ENCODE measurements at regions not wholly inside any gene's neighbourhood (a gene's known extent, or its start where the extent isn't known, plus 50 kb on each side); places are given as distances from the start of the nearest gene placed in this dataset.

- peaks cover 0 to 24% (median 12%) of the 10 kb centered on the region in 4 donors for H3K4me1 ChIP-seq
- H3K36me3 ChIP-seq = no peaks in the 10 kb centered on the region
- intact Hi-C loops (cut with DNase I) = no loop called here
- TF ChIP-seq POLR2AphosphoS5 (IDR thresholded peaks at IDR 0.05) = no peak
- no peak for TF ChIP-seq EP300 (IDR thresholded peaks at IDR 0.05)
- TF ChIP-seq CTCF (IDR thresholded peaks at IDR 0.05) = no peak
- no peak for TF ChIP-seq POLR2A (IDR thresholded peaks at IDR 0.05; ENCODE audit: low read depth)
- no peaks in the 10 kb centered on the region for H3K9me3 ChIP-seq
- WGBS = 21% methylated on average over 1 of the region's 1 CpG
- no peaks in the 10 kb centered on the region for H3K27me3 ChIP-seq
- no peak for DNase-seq (ENCODE audit: extremely low spot score)
- H3K27ac ChIP-seq (replicated peaks in 1 of 4) = no peak overlapping the region
- no peak overlapping the region for H3K4me3 ChIP-seq
Measured at GRCh38 chr5:97628031-97628430, 445.0 kb upstream of the RIOK2 start.

GRCh38 chr5:97628807-97629206 lies 445.8 kb upstream of the RIOK2 start:
- H3K36me3 ChIP-seq = no peaks in the 10 kb centered on the region
- peak overlapping the region in 2 of 4 donors; percentile 17 to 18 for H3K27ac ChIP-seq (replicated peaks in 1 of 4)
- no peaks in the 10 kb centered on the region for H3K9me3 ChIP-seq
- WGBS = 76% methylated on average over 3 of the region's 3 CpGs
- TF ChIP-seq POLR2A (IDR thresholded peaks at IDR 0.05; ENCODE audit: low read depth) (no peak), EP300 (IDR thresholded peaks at IDR 0.05) (no peak), CTCF (IDR thresholded peaks at IDR 0.05) (no peak), POLR2AphosphoS5 (IDR thresholded peaks at IDR 0.05) (no peak)
- peaks cover 0 to 24% (median 12%) of the 10 kb centered on the region in 4 donors for H3K4me1 ChIP-seq
- no peak overlapping the region for H3K4me3 ChIP-seq
- no peaks in the 10 kb centered on the region for H3K27me3 ChIP-seq
- intact Hi-C loops (cut with DNase I) = no loop called here
- DNase-seq (ENCODE audit: extremely low spot score) = no peak

GRCh38 chr5:97629276-97629675 lies 446.2 kb upstream of the RIOK2 start:
- DNase-seq (ENCODE audit: extremely low spot score) = no peak
- Histone ChIP-seq H3K27me3 (no peaks in the 10 kb centered on the region), H3K4me1 (peaks cover 0 to 24% (median 12%) of the 10 kb centered on the region in 4 donors), H3K36me3 (no peaks in the 10 kb centered on the region), H3K9me3 (no peaks in the 10 kb centered on the region), H3K27ac (replicated peaks in 1 of 4) (peak overlapping the region in 2 of 4 donors; percentile 17 to 18), H3K4me3 (no peak overlapping the region)
- TF ChIP-seq POLR2AphosphoS5 (IDR thresholded peaks at IDR 0.05) = peak in 1 of 2 donors; percentile 13
- TF ChIP-seq EP300 (IDR thresholded peaks at IDR 0.05) = no peak
- WGBS = 42% methylated on average over 4 of the region's 4 CpGs
- intact Hi-C loops (cut with DNase I) = no loop called here

GRCh38 chr5:97635553-97635952 lies 452.5 kb upstream of the RIOK2 start:
- Histone ChIP-seq H3K4me1 (no peaks in the 10 kb centered on the region), H3K27ac (replicated peaks in 1 of 4) (no peak overlapping the region), H3K36me3 (no peaks in the 10 kb centered on the region), H3K9me3 (no peaks in the 10 kb centered on the region), H3K27me3 (no peaks in the 10 kb centered on the region), H3K4me3 (no peak overlapping the region)
- TF ChIP-seq POLR2A (IDR thresholded peaks at IDR 0.05; ENCODE audit: low read depth) = no peak
- TF ChIP-seq EP300 (IDR thresholded peaks at IDR 0.05) = no peak
- TF ChIP-seq CTCF (IDR thresholded peaks at IDR 0.05) = no peak
- TF ChIP-seq POLR2AphosphoS5 (IDR thresholded peaks at IDR 0.05) = no peak
- DNase-seq (ENCODE audit: extremely low spot score) = no peak
- intact Hi-C loops (cut with DNase I) = no loop called here
- WGBS = 76% methylated on average over 2 of the region's 2 CpGs

- Histone ChIP-seq H3K36me3 (no peaks in the 10 kb centered on the region), H3K27ac (replicated peaks in 1 of 4) (no peak overlapping the region), H3K9me3 (no peaks in the 10 kb centered on the region), H3K4me3 (no peak overlapping the region), H3K4me1 (no peaks in the 10 kb centered on the region), H3K27me3 (no peaks in the 10 kb centered on the region)
- DNase-seq (ENCODE audit: extremely low spot score) = no peak
- intact Hi-C loops (cut with DNase I) = no loop called here
- 90% methylated on average over 4 of the region's 4 CpGs for WGBS
- TF ChIP-seq EP300 (IDR thresholded peaks at IDR 0.05) = no peak
- no peak for TF ChIP-seq POLR2A (IDR thresholded peaks at IDR 0.05; ENCODE audit: low read depth)
- TF ChIP-seq POLR2AphosphoS5 (IDR thresholded peaks at IDR 0.05) = no peak
- no peak for TF ChIP-seq CTCF (IDR thresholded peaks at IDR 0.05)
Measured at GRCh38 chr5:97636766-97637165, 453.7 kb upstream of the RIOK2 start.
